ENCODE measurements at regions not wholly inside any gene's neighbourhood (a gene's known extent, or its start where the extent isn't known, plus 50 kb on each side); places are given as distances from the start of the nearest gene placed in this dataset.

DNA sequence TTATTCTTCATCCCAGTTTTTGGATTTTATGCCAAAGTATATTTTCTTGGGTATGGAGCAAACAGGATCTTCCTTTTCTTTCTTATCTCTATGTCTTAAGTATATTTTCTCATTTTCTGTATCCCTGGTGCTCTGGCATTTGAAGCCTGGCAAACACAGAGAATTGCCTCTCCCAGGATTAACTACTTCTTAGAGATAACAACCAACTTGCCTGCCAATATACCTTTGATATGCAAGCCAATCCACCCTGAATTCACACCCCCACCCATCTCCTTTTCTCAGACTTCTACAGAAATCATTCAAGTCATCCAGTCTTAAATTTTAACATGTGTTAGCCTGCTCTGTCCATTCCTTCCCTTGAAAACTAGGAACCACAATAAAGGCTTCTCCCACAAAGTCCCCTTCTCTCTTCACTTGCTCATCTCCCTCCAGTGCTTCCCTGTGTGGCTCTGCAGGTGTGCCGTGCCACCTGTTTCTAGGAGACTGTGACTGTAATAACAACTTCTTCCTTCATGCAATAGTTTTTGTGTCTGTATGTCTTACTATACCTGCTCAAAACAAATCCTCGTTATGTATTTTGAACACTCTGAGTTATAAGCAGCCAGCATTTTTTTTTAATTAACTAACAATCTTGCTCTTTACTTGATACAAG lies 649.7 kb upstream of the RIOK2 start:
- TF ChIP-seq, protein P1, sequence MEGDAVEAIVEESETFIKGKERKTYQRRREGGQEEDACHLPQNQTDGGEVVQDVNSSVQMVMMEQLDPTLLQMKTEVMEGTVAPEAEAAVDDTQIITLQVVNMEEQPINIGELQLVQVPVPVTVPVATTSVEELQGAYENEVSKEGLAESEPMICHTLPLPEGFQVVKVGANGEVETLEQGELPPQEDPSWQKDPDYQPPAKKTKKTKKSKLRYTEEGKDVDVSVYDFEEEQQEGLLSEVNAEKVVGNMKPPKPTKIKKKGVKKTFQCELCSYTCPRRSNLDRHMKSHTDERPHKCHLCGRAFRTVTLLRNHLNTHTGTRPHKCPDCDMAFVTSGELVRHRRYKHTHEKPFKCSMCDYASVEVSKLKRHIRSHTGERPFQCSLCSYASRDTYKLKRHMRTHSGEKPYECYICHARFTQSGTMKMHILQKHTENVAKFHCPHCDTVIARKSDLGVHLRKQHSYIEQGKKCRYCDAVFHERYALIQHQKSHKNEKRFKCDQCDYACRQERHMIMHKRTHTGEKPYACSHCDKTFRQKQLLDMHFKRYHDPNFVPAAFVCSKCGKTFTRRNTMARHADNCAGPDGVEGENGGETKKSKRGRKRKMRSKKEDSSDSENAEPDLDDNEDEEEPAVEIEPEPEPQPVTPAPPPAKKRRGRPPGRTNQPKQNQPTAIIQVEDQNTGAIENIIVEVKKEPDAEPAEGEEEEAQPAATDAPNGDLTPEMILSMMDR (conservative IDR thresholded peaks at IDR 0.05; ENCODE audit: low read depth, low read length) = no peak
- no peak for TF ChIP-seq EZH2 (IDR thresholded peaks at IDR 0.05; ENCODE audit: borderline replicate concordance, low read depth, low read length, poor library complexity, severe bottlenecking)
